Esophagus squamous epithelium (tissue), 5 donors: ENCODE measurements at regions not wholly inside any gene's neighbourhood (a gene's known extent, or its start where the extent isn't known, plus 50 kb on each side); places are given as distances from the start of the nearest gene placed in this dataset.
"Not testable (repeated sequence)": the region's sequence is repeated elsewhere in the genome, so short reads cannot be mapped to it uniquely, and the experiment has no call there.

Experiments
- DNase-seq: peaks from one replicate; lab custom pipeline; 2025; lab: John Stamatoyannopoulos, UW
- H3K27ac ChIP-seq, 4 donors: fragments of 200-600 bp; sonication (generic); one replicate each; pipeline ENCODE4 v1.5.1; 2016 to 2019; ENCODE audit warnings: mild to moderate bottlenecking in 1 of 4
- H3K27me3 ChIP-seq, 4 donors: fragments of 200-600 bp; sonication (generic); 1 replicate in 3 of 4; 2 replicates in 1 of 4; pipeline versions ENCODE4 v1.5.1 to v1.6.0; 2017 to 2021; ENCODE audit warnings: antibody characterized with exemption in 1 of 4
- H3K36me3 ChIP-seq, 3 donors: fragments of 200-600 bp; sonication (generic); one replicate each; pipeline ENCODE4 v1.5.1; 2016 to 2019
- H3K4me1 ChIP-seq, 3 donors: fragments of 200-600 bp; sonication (generic); one replicate each; pipeline ENCODE4 v1.5.1; 2017 to 2019
- H3K4me3 ChIP-seq, 4 donors: fragments of 200-600 bp; sonication (generic); 1 replicate in 3 of 4; 2 replicates in 1 of 4; pipeline ENCODE4 v1.5.1; 2016 to 2019; ENCODE audit warnings: mild to moderate bottlenecking in 2 of 4, moderate library complexity in 1 of 4
- H3K9me3 ChIP-seq, 3 donors: fragments of 200-600 bp; sonication (generic); one replicate each; pipeline ENCODE4 v1.5.1; 2016 to 2019
- CTCF ChIP-seq, 6 experiments: fragments of 450-650 bp in 4 of 6; fragments of 200-600 bp in 2 of 6; sonication (generic) in 2 of 6; IDR thresholded peaks; one replicate each; pipeline ENCODE4 v1.5.1; 2016 to 2019; ENCODE audit warnings: antibody characterized with exemption in 6 of 6, mild to moderate bottlenecking in 4 of 6, moderate library complexity in 4 of 6
- POLR2A ChIP-seq, 4 donors: fragments of 450-650 bp; IDR thresholded peaks; one replicate each; pipeline ENCODE4 v1.6.1; 2017; ENCODE audit warnings: antibody characterized with exemption in 4 of 4, mild to moderate bottlenecking in 4 of 4, moderate library complexity in 3 of 4
- WGBS, 2 donors: methylation state at CpG; one replicate each; pipeline ENCODE4 v1.1.5; 2018; 5-methylcytosine and 5-hydroxymethylcytosine counted together
- intact Hi-C: fragments of 100-400 bp; cut with DNase I; formaldehyde crosslinking; loops from one replicate; pipeline ENCODE4 v1.15.0; 2022
- donor health status: DM: yes; HTN: yes; CAD: no.

GRCh38 chr3:5505997-5506396 lies 318.5 kb downstream of the EDEM1 start:
- Histone ChIP-seq H3K4me1 (no peaks in the 10 kb centered on the region), H3K27ac (no peak overlapping the region), H3K36me3 (no peaks in the 10 kb centered on the region), H3K27me3 (no peaks in the 10 kb centered on the region), H3K4me3 (no peak overlapping the region), H3K9me3 (peaks cover 0 to 23% (median 14%) of the 10 kb centered on the region in 3 donors)
- 55 to 59% methylated on average over 2 of the region's 2 CpGs for WGBS, 2 donors
- no peak for TF ChIP-seq POLR2A (IDR thresholded peaks at IDR 0.05)
- intact Hi-C loops, result no loop called here
- DNase-seq, result no peak

- WGBS, 2 donors, result 65 to 78% methylated on average over 3 of the region's 3 CpGs
- intact Hi-C loops, result not testable (repeated sequence)
- peaks cover 0 to 23% (median 14%) of the 10 kb centered on the region in 3 donors for H3K9me3 ChIP-seq
These were observed 321.4 kb downstream of the EDEM1 start for GRCh38 chr3:5508860-5509259.

DNA sequence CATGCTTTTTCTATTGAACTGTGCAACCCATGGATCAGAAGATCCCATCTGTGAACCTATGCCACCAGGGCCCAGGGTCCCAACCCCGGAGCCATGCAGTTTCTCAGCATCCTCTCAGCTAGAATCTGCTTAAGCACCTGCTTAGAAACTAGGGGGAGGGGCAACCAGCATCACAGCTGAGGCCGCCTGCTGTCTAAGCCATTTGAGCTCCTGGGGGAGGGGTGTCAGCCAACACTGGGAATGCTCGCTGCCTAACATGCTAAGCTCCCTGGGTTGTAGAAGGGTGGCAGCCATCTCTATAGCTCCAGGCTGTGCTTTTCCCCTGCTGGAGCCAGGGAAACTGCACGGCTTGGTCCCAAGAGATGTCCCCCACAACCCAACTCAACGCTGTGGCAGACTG lies 322.8 kb downstream of the EDEM1 start:
- intact Hi-C loops, result no loop called here

More at GRCh38 chr3:5508860-5509259, 321.4 kb downstream of the EDEM1 start:
- not testable (repeated sequence) for H3K36me3 ChIP-seq, H3K27me3 ChIP-seq, H3K4me1 ChIP-seq, DNase-seq, H3K4me3 ChIP-seq, H3K27ac ChIP-seq

GRCh38 chr3:5517921-5518320 lies 330.4 kb downstream of the EDEM1 start:
- TF ChIP-seq POLR2A (IDR thresholded peaks at IDR 0.05), result no peak
- no peak for TF ChIP-seq CTCF (IDR thresholded peaks at IDR 0.05)
- H3K27me3 ChIP-seq, result no peaks in the 10 kb centered on the region
- H3K4me1 ChIP-seq, result no peaks in the 10 kb centered on the region
- H3K9me3 ChIP-seq, result peaks cover 0 to 4% (median 0%) of the 10 kb centered on the region in 3 donors
- intact Hi-C loops, result no loop called here
- 83 to 97% methylated on average over 4 of the region's 4 CpGs for WGBS, 2 donors
- H3K27ac ChIP-seq, result no peak overlapping the region
- H3K36me3 ChIP-seq, result no peaks in the 10 kb centered on the region
- no peak overlapping the region for H3K4me3 ChIP-seq
- no peak for DNase-seq

More for the DNA sequence above, 322.8 kb downstream of the EDEM1 start:
- no peak for TF ChIP-seq CTCF (IDR thresholded peaks at IDR 0.05)
- TF ChIP-seq POLR2A (IDR thresholded peaks at IDR 0.05), result no peak
- peaks cover 0 to 23% (median 18%) of the 10 kb centered on the region in 3 donors for H3K9me3 ChIP-seq
- WGBS, 2 donors, result 100% methylated on average over 1 of the region's 5 CpGs; no CpG with 5 or more reads in 1 of the 2 donors
- H3K36me3 ChIP-seq, result no peaks in the 10 kb centered on the region
- H3K4me1 ChIP-seq, result no peaks in the 10 kb centered on the region
- no peak overlapping the region for H3K27ac ChIP-seq
- no peak for DNase-seq
- H3K27me3 ChIP-seq, result no peaks in the 10 kb centered on the region
- H3K4me3 ChIP-seq, result no peak overlapping the region

DNA sequence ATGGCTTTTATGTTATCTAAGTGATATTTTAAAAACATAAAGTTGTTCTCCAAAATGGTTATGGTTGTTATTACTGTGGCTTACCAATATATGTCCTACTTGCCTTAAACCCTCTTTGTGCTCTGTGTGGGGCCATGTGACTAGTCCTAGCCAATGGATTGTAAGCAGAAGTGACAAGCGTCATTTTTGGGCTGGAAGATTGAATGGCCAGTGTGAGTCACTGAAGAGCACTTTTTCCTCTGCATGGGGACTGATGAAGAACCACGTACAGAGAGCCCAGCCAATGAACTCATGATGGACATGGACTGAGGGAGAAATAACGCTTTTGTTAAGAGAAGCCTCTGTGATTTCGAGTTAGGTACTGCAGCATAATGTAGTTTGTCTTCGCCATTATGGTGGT lies 332.7 kb downstream of the EDEM1 start:
- DNase-seq, result no peak
- Histone ChIP-seq H3K4me3 (no peak overlapping the region), H3K4me1 (no peaks in the 10 kb centered on the region), H3K27ac (no peak overlapping the region), H3K36me3 (no peaks in the 10 kb centered on the region), H3K9me3 (no peaks in the 10 kb centered on the region), H3K27me3 (no peaks in the 10 kb centered on the region)
- WGBS, 2 donors, result 67 to 71% methylated on average over 5 of the region's 5 CpGs
- no peak for TF ChIP-seq CTCF (IDR thresholded peaks at IDR 0.05)
- no peak for TF ChIP-seq POLR2A (IDR thresholded peaks at IDR 0.05)
- intact Hi-C loops, result no loop called here

DNA sequence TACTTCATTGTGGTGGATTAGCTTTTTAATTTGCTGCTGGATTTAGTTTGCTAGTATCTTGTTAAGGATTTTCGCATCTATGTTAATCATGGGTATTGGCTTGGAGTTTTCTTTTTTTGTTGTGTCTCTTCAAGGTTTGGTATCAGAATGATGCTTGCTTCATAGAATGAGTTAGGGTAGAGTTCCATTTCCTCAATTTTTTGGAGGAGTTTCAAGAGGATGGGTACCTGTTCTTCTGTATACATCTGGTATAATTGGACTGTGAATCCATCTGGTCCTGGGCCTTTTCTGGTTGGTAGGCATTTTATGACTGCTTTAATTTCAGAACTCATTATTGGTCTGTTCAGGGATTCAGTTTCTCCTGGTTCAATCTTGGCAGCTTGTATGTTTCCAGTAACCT lies 335.6 kb downstream of the EDEM1 start:
- Histone ChIP-seq H3K9me3 (no peaks in the 10 kb centered on the region), H3K4me3 (no peak overlapping the region), H3K36me3 (no peaks in the 10 kb centered on the region), H3K27ac (no peak overlapping the region), H3K27me3 (no peaks in the 10 kb centered on the region), H3K4me1 (no peaks in the 10 kb centered on the region)
- WGBS, 2 donors, result 86 to 88% methylated on average over 1 of the region's 1 CpG
- no peak for DNase-seq
- intact Hi-C loops, result no loop called here
- no peak for TF ChIP-seq POLR2A (IDR thresholded peaks at IDR 0.05)
- TF ChIP-seq CTCF (IDR thresholded peaks at IDR 0.05), result no peak
